ENCODE measurements at regions not wholly inside any gene's neighbourhood (a gene's known extent, or its start where the extent isn't known, plus 50 kb on each side); places are given as distances from the start of the nearest gene placed in this dataset.

DNA sequence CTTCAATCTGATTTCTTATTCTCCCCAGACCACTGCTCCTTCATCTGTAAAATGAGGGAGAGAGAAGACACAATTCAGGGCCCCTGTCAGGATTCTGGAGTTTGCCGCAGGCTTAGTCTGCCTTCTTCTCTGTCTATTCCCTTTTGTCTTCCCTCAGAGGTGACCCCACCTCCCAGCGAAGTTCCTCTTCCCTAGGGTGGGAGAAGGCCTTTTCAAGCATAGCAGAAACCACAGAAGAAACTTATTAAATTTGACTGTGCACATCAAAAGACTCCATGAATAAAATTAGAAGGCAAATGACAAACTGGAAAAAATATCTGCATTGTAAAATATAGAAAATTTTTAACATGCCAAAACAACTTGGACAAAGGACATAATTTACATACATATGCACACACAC, 148.8 kb downstream of the HNRNPD start:
- intact Hi-C loops (cut with micrococcal nuclease): no loop called here
- ChIA-PET CTCF (no interaction called here), POLR2A (no interaction called here)
- no peak for DNase-seq (ENCODE audit: unreplicated experiment)
- peaks cover 5% of the 10 kb centered on the region for H3K4me1 Mint-ChIP-seq (ENCODE audit: insufficient read depth, unreplicated experiment)
- no peak overlapping the region for H3K4me3 Mint-ChIP-seq (ENCODE audit: unreplicated experiment)
- no peaks in the 10 kb centered on the region for H3K27me3 Mint-ChIP-seq (ENCODE audit: insufficient read depth, unreplicated experiment)
- H3K9me3 Mint-ChIP-seq (ENCODE audit: unreplicated experiment): no peaks in the 10 kb centered on the region
- no peak overlapping the region for H3K27ac Mint-ChIP-seq (ENCODE audit: low read depth, unreplicated experiment)
- no TSS peak for BruUV-seq (replicated peaks)
- TF ChIP-seq, protein P1, sequence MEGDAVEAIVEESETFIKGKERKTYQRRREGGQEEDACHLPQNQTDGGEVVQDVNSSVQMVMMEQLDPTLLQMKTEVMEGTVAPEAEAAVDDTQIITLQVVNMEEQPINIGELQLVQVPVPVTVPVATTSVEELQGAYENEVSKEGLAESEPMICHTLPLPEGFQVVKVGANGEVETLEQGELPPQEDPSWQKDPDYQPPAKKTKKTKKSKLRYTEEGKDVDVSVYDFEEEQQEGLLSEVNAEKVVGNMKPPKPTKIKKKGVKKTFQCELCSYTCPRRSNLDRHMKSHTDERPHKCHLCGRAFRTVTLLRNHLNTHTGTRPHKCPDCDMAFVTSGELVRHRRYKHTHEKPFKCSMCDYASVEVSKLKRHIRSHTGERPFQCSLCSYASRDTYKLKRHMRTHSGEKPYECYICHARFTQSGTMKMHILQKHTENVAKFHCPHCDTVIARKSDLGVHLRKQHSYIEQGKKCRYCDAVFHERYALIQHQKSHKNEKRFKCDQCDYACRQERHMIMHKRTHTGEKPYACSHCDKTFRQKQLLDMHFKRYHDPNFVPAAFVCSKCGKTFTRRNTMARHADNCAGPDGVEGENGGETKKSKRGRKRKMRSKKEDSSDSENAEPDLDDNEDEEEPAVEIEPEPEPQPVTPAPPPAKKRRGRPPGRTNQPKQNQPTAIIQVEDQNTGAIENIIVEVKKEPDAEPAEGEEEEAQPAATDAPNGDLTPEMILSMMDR (IDR thresholded peaks at IDR 0.05; ENCODE audit: unreplicated experiment): no peak
- no peaks in the 10 kb centered on the region for H3K36me3 Mint-ChIP-seq (ENCODE audit: insufficient read depth, unreplicated experiment)

DNA sequence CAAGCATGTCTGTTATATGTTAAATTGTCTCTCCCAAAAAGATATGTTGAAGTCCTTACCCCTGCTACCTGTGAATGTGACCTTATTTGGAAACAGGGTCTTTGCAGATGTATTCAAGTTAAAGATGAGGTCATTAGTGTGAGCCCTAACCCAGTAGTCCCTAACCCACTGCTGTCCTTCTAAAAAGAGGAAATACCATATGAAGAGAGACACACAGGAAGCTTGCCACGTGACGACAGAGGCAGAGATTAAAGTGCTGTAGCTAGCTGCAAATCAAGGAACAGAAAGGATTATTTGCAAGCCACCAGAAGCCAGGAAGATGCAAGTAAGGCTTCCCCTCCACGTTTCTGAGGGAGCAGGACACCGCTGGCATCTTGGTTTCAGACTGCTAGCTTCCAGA, 150.1 kb downstream of the HNRNPD start:
- Mint-ChIP-seq H3K9me3 (ENCODE audit: unreplicated experiment) (no peaks in the 10 kb centered on the region), H3K36me3 (ENCODE audit: insufficient read depth, unreplicated experiment) (no peaks in the 10 kb centered on the region), H3K4me3 (ENCODE audit: unreplicated experiment) (no peak overlapping the region), H3K27ac (ENCODE audit: low read depth, unreplicated experiment) (no peak overlapping the region), H3K27me3 (ENCODE audit: insufficient read depth, unreplicated experiment) (no peaks in the 10 kb centered on the region), H3K4me1 (ENCODE audit: insufficient read depth, unreplicated experiment) (no peaks in the 10 kb centered on the region)
- intact Hi-C loops (cut with micrococcal nuclease): no loop called here
- CTCF ChIA-PET: interaction anchor here (0.6 to 1.0 kb wide), 2 partner anchors 45 to 337 kb away, joined by 3 read pairs; no protein-coding TSS in a partner anchor
- POLR2A ChIA-PET: interaction anchor here (0.8 kb wide), 1 partner anchor 19 kb away, joined by 4 read pairs; no protein-coding TSS in a partner anchor
- DNase-seq (ENCODE audit: unreplicated experiment): no peak
- TF ChIP-seq, protein P1 (IDR thresholded peaks at IDR 0.05; ENCODE audit: unreplicated experiment): no peak
- BruUV-seq (replicated peaks): no TSS peak

DNA sequence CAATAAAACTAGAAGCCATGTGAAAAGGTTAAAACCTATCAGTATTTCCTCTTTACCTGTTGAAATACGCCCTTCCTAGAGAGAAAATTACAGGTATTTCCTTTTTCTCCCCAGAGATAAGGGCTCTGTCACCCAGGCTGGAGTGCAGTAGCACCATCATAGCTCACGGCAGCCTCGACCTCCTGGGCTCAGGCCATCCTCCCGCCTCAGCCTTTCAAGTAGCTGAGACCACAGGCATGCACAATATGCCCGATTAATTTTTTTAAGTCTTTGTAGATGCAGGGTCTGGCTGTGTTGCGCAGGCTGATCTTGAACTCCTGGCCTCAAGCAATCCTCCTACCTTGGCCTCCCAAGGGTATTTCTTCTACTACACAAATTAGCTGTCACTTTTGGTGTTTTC, 154.4 kb downstream of the HNRNPD start:
- Mint-ChIP-seq H3K9me3 (ENCODE audit: unreplicated experiment) (no peaks in the 10 kb centered on the region), H3K4me1 (ENCODE audit: insufficient read depth, unreplicated experiment) (no peaks in the 10 kb centered on the region), H3K4me3 (ENCODE audit: unreplicated experiment) (no peak overlapping the region), H3K36me3 (ENCODE audit: insufficient read depth, unreplicated experiment) (no peaks in the 10 kb centered on the region), H3K27me3 (ENCODE audit: insufficient read depth, unreplicated experiment) (no peaks in the 10 kb centered on the region), H3K27ac (ENCODE audit: low read depth, unreplicated experiment) (no peak overlapping the region)
- BruUV-seq (replicated peaks): no TSS peak
- no peak for DNase-seq (ENCODE audit: unreplicated experiment)
- CTCF ChIA-PET: interaction anchor here (0.6 to 2.1 kb wide), 4 partner anchors 18 to 821 kb away, joined by 3 to 10 read pairs (median 4); no protein-coding TSS in a partner anchor
- TF ChIP-seq, protein P1 (IDR thresholded peaks at IDR 0.05; ENCODE audit: unreplicated experiment): no peak
- POLR2A ChIA-PET: no interaction called here
- intact Hi-C loops (cut with micrococcal nuclease): no loop called here

DNA sequence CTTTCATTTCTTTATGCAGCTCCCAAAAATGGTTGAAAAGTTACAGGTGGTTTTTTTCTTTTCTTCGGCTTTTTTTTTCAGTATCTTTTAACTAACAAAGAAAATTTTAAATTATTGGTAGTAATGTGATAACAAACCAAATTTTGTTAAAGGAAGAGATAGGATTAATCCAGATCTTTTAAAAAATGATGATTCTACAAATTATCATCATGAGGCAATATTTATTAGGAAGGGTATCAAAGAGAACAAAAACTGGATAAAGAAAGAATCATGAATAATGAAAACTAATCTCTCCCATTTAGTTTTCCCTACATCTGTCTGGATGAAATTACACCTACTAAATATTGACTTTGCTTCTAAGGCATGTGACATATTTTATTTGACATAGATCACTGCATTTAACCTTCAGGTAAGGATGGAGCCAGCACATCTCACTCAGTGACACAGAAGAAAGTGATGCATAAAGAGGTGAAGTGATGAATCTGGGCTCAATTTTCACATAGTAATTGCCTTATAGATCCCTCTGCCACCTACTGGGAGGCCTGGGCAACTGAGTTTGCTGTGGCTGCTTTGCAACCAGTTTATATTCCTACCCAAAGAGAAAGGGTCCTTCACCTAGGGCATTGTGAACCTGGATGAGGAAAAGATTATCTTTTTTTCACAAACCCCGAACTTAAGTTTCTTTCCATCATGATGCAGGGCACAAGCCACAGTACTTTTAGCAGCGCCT, 155.6 kb downstream of the HNRNPD start:
- TF ChIP-seq, protein P1 (IDR thresholded peaks at IDR 0.05; ENCODE audit: unreplicated experiment): peak; percentile 27
- CTCF ChIA-PET: interaction anchor here (0.5 to 2.1 kb wide), 7 partner anchors 8 to 1882 kb away, joined by 3 to 10 read pairs (median 4); no protein-coding TSS in a partner anchor
- Mint-ChIP-seq H3K36me3 (ENCODE audit: insufficient read depth, unreplicated experiment) (no peaks in the 10 kb centered on the region), H3K9me3 (ENCODE audit: unreplicated experiment) (no peaks in the 10 kb centered on the region), H3K4me1 (ENCODE audit: insufficient read depth, unreplicated experiment) (no peaks in the 10 kb centered on the region), H3K27ac (ENCODE audit: low read depth, unreplicated experiment) (no peak overlapping the region), H3K27me3 (ENCODE audit: insufficient read depth, unreplicated experiment) (no peaks in the 10 kb centered on the region), H3K4me3 (ENCODE audit: unreplicated experiment) (no peak overlapping the region)
- intact Hi-C loops (cut with micrococcal nuclease): no loop called here
- no TSS peak for BruUV-seq (replicated peaks)
- POLR2A ChIA-PET: no interaction called here
- peak; percentile 25 for DNase-seq (ENCODE audit: unreplicated experiment)
